ENCODE measurements at regions not wholly inside any gene's neighbourhood (a gene's known extent, or its start where the extent isn't known, plus 50 kb on each side); places are given as distances from the start of the nearest gene placed in this dataset.
"Not testable (repeated sequence)": the region's sequence is repeated elsewhere in the genome, so short reads cannot be mapped to it uniquely, and the experiment has no call there.

DNA sequence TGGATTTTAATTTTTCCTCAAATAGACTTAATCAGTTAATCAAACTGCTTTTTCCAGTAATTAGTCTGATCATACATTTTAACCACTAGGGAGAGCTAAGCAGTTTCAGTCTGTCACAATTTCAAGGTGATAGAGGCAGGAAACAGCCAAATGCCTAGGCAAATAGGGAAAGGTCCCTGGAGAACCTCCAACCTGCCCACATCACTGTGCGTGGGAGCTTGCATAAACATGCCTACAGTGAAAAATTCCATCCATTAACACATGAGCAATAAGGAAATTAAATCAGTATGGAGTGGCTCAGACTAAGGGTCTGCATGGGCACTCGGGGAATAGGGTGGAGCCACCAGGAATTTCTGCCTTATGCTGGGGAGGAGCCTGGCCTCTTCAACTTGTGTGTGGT is 74.6 kb downstream of the AASDHPPT start:
- H3K27ac ChIP-seq: peak overlapping the region; percentile 79
- DNase-seq (ENCODE audit: low read depth, low spot score): peak; percentile 76

- H3K27ac ChIP-seq: peak overlapping the region; percentile 79
- DNase-seq (ENCODE audit: low read depth, low spot score): no peak
Measured at GRCh38 chr11:106152824-106153223, 75.4 kb downstream of the AASDHPPT start.

DNA sequence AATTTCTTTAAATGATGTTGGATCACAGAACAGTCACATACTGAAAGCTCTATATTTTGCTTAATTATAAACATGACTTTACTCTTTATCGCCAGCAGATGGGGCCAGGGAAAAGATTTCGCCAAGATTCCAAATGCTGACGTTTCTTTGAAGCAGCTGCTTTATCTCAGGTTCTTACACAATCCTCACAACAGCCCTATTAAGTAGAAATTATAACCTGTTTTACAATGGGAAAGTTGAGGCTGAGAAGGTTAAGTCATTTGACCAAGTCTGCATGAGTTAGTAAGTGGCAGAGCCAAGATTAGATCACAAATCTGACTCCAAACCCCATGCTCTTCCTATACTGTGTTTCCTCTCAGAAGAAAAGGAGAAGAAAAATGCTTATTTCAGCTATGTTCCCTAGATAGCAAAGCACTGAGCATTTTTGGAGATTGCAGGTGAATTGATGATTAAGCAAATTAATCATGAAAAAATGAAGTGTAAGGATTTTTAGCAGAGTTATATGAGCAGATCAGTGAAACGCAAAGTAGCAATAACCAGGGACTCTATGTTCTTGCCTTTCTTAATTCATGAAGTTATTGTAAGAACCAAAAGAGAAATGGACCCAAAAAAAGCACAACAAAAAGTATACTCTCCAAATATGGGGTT is 79.0 kb downstream of the AASDHPPT start:
- DNase-seq (ENCODE audit: low read depth, low spot score): no peak
- no peak overlapping the region for H3K27ac ChIP-seq

DNA sequence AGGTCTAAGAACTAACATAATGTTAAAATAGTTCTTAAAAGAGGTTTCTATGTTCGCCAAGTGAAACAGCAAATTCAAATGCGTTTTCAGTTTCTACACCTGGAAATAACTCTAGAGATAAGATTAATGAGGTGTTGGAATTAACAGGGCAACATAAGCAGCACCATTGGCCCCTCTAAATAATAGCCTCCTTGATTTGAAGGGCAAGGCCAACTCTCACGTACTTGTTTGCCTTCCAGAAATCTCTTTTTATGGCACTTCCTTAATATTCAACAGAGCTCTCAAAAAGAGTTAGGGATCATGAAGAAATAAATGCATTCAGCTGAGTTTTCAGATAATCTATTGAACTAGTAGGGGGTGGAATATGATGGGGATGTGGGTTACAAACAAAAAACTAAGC is 80.9 kb downstream of the AASDHPPT start:
- no peak for DNase-seq (ENCODE audit: low read depth, low spot score)
- H3K27ac ChIP-seq: no peak overlapping the region

DNA sequence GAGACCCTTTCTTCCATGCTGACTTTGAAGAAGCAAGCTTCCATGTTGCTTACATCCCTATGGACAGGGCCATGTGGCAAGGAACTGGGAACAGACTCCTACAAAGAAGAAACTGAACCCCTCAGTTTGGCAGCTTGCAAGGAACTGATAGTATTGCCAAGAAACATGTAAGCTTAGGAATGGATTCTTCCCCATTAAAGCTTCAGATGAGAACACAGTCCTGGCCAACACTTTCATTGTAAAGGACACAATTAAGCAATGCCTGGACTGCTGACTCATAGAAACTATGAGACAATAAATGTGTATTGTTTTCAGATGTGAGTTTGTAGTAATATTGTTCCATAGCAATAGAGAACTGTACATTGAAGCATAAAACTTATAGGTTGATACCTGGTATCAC is 82.4 kb downstream of the AASDHPPT start:
- H3K27ac ChIP-seq: no peak overlapping the region
- no peak for DNase-seq (ENCODE audit: low read depth, low spot score)

GRCh38 chr11:106160494-106160893 is 83.0 kb downstream of the AASDHPPT start:
- no peak for DNase-seq (ENCODE audit: low read depth, low spot score)
- no peak overlapping the region for H3K27ac ChIP-seq

GRCh38 chr11:106161775-106162634 is 84.5 kb downstream of the AASDHPPT start:
- no peak overlapping the region for H3K27ac ChIP-seq
- no peak for DNase-seq (ENCODE audit: low read depth, low spot score)

DNA sequence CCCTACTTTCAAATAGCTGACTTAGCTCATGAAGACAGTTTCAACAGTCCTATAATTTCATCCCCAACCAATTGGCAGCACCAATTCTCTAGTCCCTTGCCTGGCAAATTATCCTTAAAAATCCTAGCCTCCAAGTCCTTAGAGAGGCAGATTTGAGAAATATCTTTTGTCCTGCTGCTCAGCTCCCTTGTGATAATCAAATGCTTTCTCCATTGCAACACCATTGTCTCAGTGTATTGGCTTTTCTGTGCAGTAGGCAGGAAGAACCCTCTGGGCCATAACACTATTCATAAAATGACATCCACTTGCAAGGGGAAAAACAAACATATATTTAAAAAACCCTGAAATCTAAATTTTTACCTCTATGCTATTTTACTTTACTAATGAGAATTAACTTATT is 89.6 kb downstream of the AASDHPPT start:
- no peak for DNase-seq (ENCODE audit: low read depth, low spot score)
- H3K27ac ChIP-seq: no peak overlapping the region

DNA sequence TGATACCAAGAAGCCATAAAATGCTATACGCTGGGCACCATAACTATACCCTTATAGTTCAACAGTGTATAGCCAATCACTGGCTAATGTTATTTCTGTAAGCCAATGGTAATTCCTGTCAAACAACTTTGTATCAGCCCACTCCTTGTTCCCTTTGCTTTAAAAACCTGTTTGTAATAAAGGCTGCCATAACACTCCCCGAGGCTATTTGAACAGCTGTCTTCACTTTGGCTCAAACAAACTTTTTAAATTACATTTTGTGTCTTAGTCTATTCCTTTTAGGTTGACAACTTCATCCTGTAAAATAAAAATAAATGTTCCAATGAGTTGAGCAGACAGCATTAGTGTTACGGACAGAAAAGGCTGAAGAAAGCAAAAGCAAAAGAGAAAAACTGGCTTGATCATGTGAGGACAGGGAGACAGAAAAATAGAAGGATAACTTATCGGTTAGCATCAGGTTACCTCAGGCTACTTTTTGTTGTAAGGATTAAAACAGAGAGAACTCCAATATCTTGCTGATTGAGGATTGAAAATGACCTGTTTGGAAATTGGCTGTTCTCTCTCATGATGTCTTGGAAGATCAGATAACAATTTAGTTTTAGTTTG is 95.0 kb downstream of the AASDHPPT start:
- peak overlapping the region; percentile 93 for H3K27ac ChIP-seq
- DNase-seq (ENCODE audit: low read depth, low spot score): no peak

- DNase-seq (ENCODE audit: low read depth, low spot score): no peak
- H3K27ac ChIP-seq: peak overlapping the region; percentile 93
Measured at GRCh38 chr11:106173291-106173690, 95.8 kb downstream of the AASDHPPT start.

DNA sequence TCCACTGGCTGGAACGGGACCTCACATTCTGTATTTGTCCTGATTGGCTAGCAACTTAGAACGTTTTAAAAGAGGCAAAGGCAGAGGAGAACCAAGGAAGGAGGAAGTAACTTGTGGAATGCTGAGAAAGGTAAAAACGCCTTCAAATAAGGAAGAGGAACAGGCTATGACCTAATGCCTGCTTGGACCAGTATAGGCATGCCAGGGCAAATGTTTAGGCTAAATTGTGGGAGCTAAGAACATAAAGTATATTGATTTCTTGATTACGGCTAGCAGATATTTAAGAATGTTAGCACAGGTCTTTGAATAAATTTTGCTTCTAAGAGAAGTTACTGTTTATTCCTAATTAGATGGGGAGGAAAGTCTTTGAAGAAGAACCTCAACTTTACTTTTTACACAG is 96.5 kb downstream of the AASDHPPT start:
- DNase-seq (ENCODE audit: low read depth, low spot score): not testable (repeated sequence)
- H3K27ac ChIP-seq: peak overlapping the region; percentile 93

GRCh38 chr11:106176817-106177216 is 99.4 kb downstream of the AASDHPPT start:
- no peak for DNase-seq (ENCODE audit: low read depth, low spot score)
- H3K27ac ChIP-seq: no peak overlapping the region

DNA sequence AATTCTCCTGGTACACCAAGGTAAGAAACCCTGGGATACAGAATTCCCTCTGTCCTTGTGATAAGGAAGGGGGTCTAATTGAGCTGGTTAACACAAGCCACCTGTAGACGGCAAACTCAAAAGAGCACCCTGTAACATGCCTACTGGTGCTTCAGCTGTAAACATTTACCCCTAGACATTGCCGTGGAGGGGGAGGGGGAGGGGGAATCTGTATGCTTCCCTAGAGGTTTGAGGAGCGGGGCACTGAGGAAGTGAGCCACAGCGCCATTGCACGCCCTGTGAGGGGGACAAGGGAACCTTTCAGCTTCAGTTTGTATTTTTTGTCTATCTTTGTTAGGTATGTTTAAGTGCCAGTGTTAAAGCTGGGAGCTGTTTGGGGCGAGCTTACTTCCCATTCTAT is 99.8 kb downstream of the AASDHPPT start:
- H3K27ac ChIP-seq: no peak overlapping the region
- DNase-seq (ENCODE audit: low read depth, low spot score): no peak

- peak overlapping the region; percentile 1 for H3K27ac ChIP-seq
- DNase-seq (ENCODE audit: low read depth, low spot score): no peak
Measured at GRCh38 chr11:106178361-106178760, 100.9 kb downstream of the AASDHPPT start.

- peak overlapping the region; percentile 1 for H3K27ac ChIP-seq
- no peak for DNase-seq (ENCODE audit: low read depth, low spot score)
Measured at GRCh38 chr11:106179048-106179447, 101.6 kb downstream of the AASDHPPT start.

DNA sequence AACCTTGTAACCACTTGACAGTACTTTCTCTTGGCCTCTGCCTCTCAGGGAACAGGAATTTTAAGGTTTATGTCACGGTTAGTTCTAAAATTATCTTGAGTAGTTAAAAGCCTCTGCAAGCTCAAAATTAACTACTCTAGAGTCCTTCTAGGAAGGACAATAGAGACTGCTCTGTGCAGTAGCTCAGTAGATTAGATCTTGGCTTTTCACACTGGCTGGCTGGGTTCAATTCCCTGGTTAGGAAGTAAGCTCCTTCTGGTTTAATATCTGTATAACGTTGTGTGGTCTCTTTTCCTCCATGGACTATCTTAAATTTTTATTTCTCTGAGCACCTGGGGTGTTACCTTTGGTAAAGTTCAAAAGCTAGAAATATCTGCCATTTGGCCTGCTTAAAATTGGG is 109.2 kb downstream of the AASDHPPT start:
- H3K27ac ChIP-seq: no peak overlapping the region
- no peak for DNase-seq (ENCODE audit: low read depth, low spot score)

DNA sequence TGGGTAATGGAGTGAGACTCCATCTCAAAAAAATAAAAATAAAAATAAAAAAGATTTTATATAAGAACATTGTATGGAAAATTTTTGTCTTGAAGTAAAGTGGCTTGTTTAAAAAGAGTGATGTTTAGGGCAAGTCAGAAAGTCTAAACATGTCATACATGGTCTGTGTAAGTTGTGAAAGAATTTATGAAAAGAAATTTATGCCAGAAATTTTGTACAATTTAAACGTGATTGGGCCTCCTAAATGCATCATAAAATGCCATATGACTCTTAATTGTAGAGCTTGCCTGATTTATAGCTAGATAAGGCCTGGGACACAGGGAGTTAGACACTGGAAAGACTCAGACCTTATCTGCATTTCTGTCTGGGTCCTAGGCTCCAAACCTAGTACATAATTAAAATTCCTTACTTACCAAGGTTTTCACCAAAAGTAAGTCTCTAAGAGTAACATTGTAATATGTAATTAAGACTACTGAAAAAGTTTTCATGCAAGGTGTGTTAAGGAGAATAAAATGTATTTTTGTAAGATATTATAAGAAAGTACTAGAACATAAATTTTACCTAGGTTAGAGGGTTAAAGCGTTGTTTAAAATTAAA is 110.5 kb downstream of the AASDHPPT start:
- no peak overlapping the region for H3K27ac ChIP-seq
- DNase-seq (ENCODE audit: low read depth, low spot score): no peak

- no peak overlapping the region for H3K27ac ChIP-seq
- DNase-seq (ENCODE audit: low read depth, low spot score): no peak
Measured at GRCh38 chr11:106193956-106194355, 116.5 kb downstream of the AASDHPPT start.

- no peak overlapping the region for H3K27ac ChIP-seq
- no peak for DNase-seq (ENCODE audit: low read depth, low spot score)
Measured at GRCh38 chr11:106197438-106197837, 120.0 kb downstream of the AASDHPPT start.

- no peak for DNase-seq (ENCODE audit: low read depth, low spot score)
- H3K27ac ChIP-seq: no peak overlapping the region
Measured at GRCh38 chr11:106202935-106203620, 125.6 kb downstream of the AASDHPPT start.
